GM23248 (cell line): ENCODE measurements at regions not wholly inside any gene's neighbourhood (a gene's known extent, or its start where the extent isn't known, plus 50 kb on each side); places are given as distances from the start of the nearest gene placed in this dataset.

ENCODE experiments used
- EZH2 ChIP-seq: fragments of 200-600 bp; sonication (generic); IDR thresholded peaks from 2 replicates; pipeline ENCODE4 v1.6.1; 2018; ENCODE audit warnings: antibody characterized with exemption, mild to moderate bottlenecking; ENCODE audit not compliant: insufficient read depth, poor library complexity, severe bottlenecking
- EZH2phosphoT487 ChIP-seq: fragments of 200-600 bp; sonication (generic); IDR thresholded peaks from 2 replicates; pipeline ENCODE4 v1.6.1; 2018; ENCODE audit warnings: antibody characterized with exemption, moderate library complexity, mild to moderate bottlenecking, low read depth; ENCODE audit not compliant: insufficient read depth

- no peak for TF ChIP-seq EZH2
- TF ChIP-seq EZH2phosphoT487, result no peak
Observed at GRCh38 chr2:67663776-67664175, 266.6 kb downstream of the ETAA1 start.
